Tibial artery (tissue), 4 donors: ENCODE measurements at regions not wholly inside any gene's neighbourhood (a gene's known extent, or its start where the extent isn't known, plus 50 kb on each side); places are given as distances from the start of the nearest gene placed in this dataset.

Source experiments
- DNase-seq, 2 donors: peaks; one replicate each; pipeline ENCODE4 v3.0.0-alpha.2; 2019
- H3K27ac ChIP-seq, 2 donors: fragments of 200-600 bp; sonication (generic) in 1 of 2; 1 replicate in 1 of 2; 2 replicates in 1 of 2; pipeline ENCODE4 v1.5.1; 2018 to 2019; ENCODE audit warnings: mild to moderate bottlenecking in 1 of 2
- H3K27me3 ChIP-seq, 2 donors: fragments of 200-600 bp; sonication (generic) in 1 of 2; one replicate each; pipeline versions ENCODE4 v1.5.1 to v1.6.0; 2016 to 2019
- H3K36me3 ChIP-seq, 3 donors: fragments of 200-600 bp; sonication (generic) in 2 of 3; one replicate each; pipeline ENCODE4 v1.5.1; 2016 to 2019; ENCODE audit warnings: mild to moderate bottlenecking in 2 of 3
- H3K4me1 ChIP-seq, 4 donors: fragments of 200-600 bp; sonication (generic) in 2 of 4; 1 replicate in 3 of 4; 2 replicates in 1 of 4; pipeline ENCODE4 v1.5.1; 2016 to 2019
- H3K4me3 ChIP-seq, 2 donors: fragments of 200-600 bp; sonication (generic) in 1 of 2; 1 replicate in 1 of 2; 2 replicates in 1 of 2; pipeline ENCODE4 v1.5.1; 2018 to 2019; ENCODE audit warnings: mild to moderate bottlenecking in 2 of 2
- H3K9me3 ChIP-seq, 3 donors: fragments of 200-600 bp; sonication (generic) in 1 of 3; one replicate each; pipeline ENCODE4 v1.5.1; 2016 to 2019
- CTCF ChIP-seq, 2 experiments: fragments of 200-600 bp in 1 of 2; fragments of 450-650 bp in 1 of 2; IDR thresholded peaks; one replicate each; pipeline ENCODE4 v1.5.1; 2017 to 2019; ENCODE audit warnings: antibody characterized with exemption in 2 of 2, mild to moderate bottlenecking in 1 of 2, moderate library complexity in 1 of 2
- intact Hi-C: fragments of 100-400 bp; cut with DNase I; formaldehyde crosslinking; loops from one replicate; pipeline ENCODE4 v1.15.0; 2023; ENCODE audit warnings: low total_unique reads

GRCh38 chr2:187865025-187865424 lies 310.8 kb upstream of the TFPI start:
- H3K9me3 ChIP-seq = no peaks in the 10 kb centered on the region
- H3K4me1 ChIP-seq = peaks cover 0 to 14% (median 0%) of the 10 kb centered on the region in 4 donors
- no peak overlapping the region for H3K4me3 ChIP-seq
- H3K36me3 ChIP-seq = no peaks in the 10 kb centered on the region
- no peak overlapping the region for H3K27ac ChIP-seq
- TF ChIP-seq CTCF (IDR thresholded peaks at IDR 0.05) = no peak
- DNase-seq = no peak
- no peaks in the 10 kb centered on the region for H3K27me3 ChIP-seq
- intact Hi-C loops = no loop called here

- H3K4me1 ChIP-seq = peaks cover 0 to 10% (median 0%) of the 10 kb centered on the region in 4 donors
- H3K36me3 ChIP-seq = no peaks in the 10 kb centered on the region
- no peak for TF ChIP-seq CTCF (IDR thresholded peaks at IDR 0.05)
- no peak overlapping the region for H3K4me3 ChIP-seq
- H3K27me3 ChIP-seq = no peaks in the 10 kb centered on the region
- no peaks in the 10 kb centered on the region for H3K9me3 ChIP-seq
- intact Hi-C loops = no loop called here
- DNase-seq = no peak
- no peak overlapping the region for H3K27ac ChIP-seq
Measured at GRCh38 chr2:187867165-187867564, 312.9 kb upstream of the TFPI start.

GRCh38 chr2:187869195-187869594 lies 315.0 kb upstream of the TFPI start:
- no peaks in the 10 kb centered on the region for H3K36me3 ChIP-seq
- TF ChIP-seq CTCF (IDR thresholded peaks at IDR 0.05) = no peak
- no peaks in the 10 kb centered on the region for H3K27me3 ChIP-seq
- no peak for DNase-seq
- no peak overlapping the region for H3K4me3 ChIP-seq
- intact Hi-C loops = no loop called here
- H3K4me1 ChIP-seq = no peaks in the 10 kb centered on the region
- H3K9me3 ChIP-seq = no peaks in the 10 kb centered on the region
- no peak overlapping the region for H3K27ac ChIP-seq

- intact Hi-C loops = no loop called here
- Histone ChIP-seq H3K9me3 (no peaks in the 10 kb centered on the region), H3K27me3 (no peaks in the 10 kb centered on the region), H3K4me3 (no peak overlapping the region), H3K4me1 (no peaks in the 10 kb centered on the region), H3K36me3 (no peaks in the 10 kb centered on the region), H3K27ac (no peak overlapping the region)
- no peak for TF ChIP-seq CTCF (IDR thresholded peaks at IDR 0.05)
- no peak for DNase-seq
Measured at GRCh38 chr2:187871506-187871905, 317.3 kb upstream of the TFPI start.

GRCh38 chr2:187873132-187873531 lies 318.9 kb upstream of the TFPI start:
- no peaks in the 10 kb centered on the region for H3K36me3 ChIP-seq
- no peak for TF ChIP-seq CTCF (IDR thresholded peaks at IDR 0.05)
- H3K4me1 ChIP-seq = no peaks in the 10 kb centered on the region
- no peaks in the 10 kb centered on the region for H3K9me3 ChIP-seq
- no peak for DNase-seq
- H3K27me3 ChIP-seq = no peaks in the 10 kb centered on the region
- no peak overlapping the region for H3K27ac ChIP-seq
- H3K4me3 ChIP-seq = no peak overlapping the region
- intact Hi-C loops = no loop called here

- intact Hi-C loops = no loop called here
- no peak for TF ChIP-seq CTCF (IDR thresholded peaks at IDR 0.05)
- Histone ChIP-seq H3K4me1 (no peaks in the 10 kb centered on the region), H3K36me3 (no peaks in the 10 kb centered on the region), H3K9me3 (no peaks in the 10 kb centered on the region), H3K27me3 (no peaks in the 10 kb centered on the region), H3K4me3 (no peak overlapping the region), H3K27ac (no peak overlapping the region)
- DNase-seq = no peak
Measured at GRCh38 chr2:187874786-187875185, 320.6 kb upstream of the TFPI start.
